GM18867 (cell line): ENCODE measurements at regions not wholly inside any gene's neighbourhood (a gene's known extent, or its start where the extent isn't known, plus 50 kb on each side); places are given as distances from the start of the nearest gene placed in this dataset.
"Not testable (repeated sequence)": the region's sequence is repeated elsewhere in the genome, so short reads cannot be mapped to it uniquely, and the experiment has no call there.

Source experiments
- ATAC-seq: cut with Tn5 transposase; IDR thresholded peaks from one replicate; pipeline ENCODE4 v1.9.1; 2021; ENCODE audit warnings: mild to moderate bottlenecking, moderate library complexity; ENCODE audit not compliant: unreplicated experiment

DNA sequence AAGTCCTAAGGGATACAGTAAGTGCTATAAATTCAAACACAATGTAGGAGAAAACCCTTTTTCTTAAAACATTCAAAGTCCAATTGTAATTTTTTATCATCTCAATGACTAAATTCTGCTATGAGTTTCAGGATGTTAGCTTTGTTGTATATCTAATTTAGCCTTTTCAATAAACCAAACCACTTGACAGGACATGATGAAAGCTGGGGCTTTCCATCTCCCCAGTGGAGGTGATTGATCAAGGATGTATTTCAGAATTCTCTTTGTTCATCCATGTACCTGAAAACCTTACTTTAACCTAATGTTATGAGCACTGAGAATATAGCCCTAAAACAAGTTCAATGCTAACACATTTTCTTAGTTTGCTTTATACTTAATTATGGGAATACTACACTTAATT, 639.0 kb upstream of the ITGA1 start:
- no peak for ATAC-seq

DNA sequence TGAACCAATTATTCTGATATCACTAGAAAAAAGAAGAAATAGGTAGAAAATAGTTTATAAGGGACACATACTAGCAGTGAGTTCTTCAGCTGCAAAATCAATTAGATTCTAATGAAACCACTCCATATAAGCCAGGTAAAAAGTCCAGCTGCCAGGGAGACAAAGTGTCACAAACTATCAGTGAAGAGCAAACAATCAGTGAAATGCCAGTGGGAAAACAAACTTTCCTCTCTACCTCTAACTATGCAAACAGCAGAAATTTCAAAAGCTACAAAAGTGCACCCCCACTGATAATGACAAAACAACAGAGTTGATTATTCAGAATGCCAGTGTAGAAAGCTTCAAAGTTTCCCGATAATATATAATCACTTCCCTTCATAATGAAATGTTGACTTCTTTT, 637.2 kb upstream of the ITGA1 start:
- ATAC-seq = no peak

DNA sequence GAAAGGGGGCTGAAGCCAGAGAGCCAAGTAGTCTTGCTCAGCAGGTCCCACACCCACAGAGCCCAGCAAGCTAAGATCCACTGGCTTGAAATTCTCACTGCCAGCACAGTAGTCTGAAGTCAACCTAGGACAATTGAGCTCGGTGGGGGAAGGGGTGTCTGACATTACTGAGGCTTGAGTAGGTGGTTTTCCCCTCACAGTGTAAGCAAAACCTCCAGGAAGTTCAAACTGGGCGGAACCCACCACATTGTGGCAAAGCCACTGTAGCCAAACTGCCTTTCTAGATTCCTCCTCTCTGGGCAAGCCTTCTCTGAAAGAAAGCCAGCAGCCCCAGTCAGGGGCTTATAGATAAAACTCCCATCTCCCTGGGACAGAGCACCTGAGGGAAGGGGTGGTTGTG, 630.9 kb upstream of the ITGA1 start:
- not testable (repeated sequence) for ATAC-seq

DNA sequence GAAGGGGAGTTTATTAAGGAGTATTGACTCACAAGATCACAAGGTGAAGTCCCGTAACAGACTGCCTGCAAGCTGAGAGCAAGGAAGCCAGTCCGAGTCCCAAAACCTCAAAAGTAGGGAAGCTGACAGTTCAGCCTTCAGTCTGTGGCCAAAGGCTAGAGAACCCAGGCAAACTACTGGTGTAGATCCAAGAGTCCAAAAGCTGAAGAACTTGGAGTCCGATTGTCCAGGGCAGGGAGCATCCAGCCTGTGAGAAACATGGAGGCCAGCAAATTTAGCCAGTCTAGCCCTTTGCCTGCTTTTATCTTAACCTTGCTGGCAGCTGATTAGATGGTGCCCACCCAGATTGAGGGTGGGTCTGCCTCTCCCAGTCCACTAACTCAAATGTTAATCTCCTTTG, 621.9 kb upstream of the ITGA1 start:
- ATAC-seq = not testable (repeated sequence)

DNA sequence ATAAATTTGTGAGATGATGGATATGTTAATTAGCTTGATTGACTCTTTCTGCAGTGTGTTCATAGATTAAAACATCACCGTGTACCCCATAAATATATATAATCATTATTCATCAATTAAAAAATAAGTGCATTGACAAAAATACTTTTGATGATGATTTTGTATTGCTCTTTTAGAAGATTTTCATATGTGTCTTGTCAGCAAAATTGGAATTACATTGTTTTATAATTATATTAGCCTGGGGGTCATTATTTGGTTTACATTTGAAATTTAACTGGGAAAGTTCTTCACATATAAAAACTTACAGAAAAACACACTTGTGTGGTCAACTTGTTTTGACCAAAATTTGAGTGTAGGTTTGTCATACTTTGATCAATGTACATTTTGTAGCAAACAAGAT, 614.6 kb upstream of the ITGA1 start:
- no peak for ATAC-seq

DNA sequence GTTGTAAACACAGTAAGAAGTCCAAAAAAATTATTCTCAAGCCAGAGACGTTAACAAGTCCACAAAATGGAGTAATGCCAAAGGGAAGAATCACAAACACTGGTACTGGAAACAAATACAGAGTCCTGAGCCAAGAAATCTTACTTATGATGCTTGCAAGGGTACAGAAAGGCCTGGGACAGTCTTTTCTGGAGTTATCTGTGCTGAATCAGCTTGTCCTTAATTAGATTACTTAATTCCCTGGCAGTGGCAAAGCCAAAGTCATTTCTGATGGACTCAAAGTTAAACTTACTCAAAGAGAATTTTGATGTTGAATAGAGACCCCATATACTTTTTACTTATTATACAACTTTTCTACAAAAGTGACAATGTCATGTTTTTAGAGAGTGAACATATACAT, 610.5 kb upstream of the ITGA1 start:
- no peak for ATAC-seq

DNA sequence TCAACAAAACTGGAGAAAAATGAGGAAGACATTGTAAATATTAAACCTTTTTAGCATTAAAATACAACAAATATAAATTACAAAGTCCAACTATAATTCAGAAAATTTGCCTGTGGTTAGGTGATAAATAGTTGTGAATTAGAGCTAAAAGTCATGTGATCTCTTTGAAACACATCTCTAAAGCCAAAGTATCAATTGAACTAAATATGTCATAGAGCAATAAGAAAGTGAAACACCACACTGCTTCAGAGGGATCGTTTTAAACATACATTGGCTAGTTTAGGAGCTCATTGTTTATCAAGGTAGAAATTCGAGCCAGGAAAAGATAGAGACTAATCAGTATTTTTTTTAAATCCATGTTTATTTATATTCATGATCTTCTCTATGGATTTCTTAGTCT, 606.3 kb upstream of the ITGA1 start:
- no peak for ATAC-seq

DNA sequence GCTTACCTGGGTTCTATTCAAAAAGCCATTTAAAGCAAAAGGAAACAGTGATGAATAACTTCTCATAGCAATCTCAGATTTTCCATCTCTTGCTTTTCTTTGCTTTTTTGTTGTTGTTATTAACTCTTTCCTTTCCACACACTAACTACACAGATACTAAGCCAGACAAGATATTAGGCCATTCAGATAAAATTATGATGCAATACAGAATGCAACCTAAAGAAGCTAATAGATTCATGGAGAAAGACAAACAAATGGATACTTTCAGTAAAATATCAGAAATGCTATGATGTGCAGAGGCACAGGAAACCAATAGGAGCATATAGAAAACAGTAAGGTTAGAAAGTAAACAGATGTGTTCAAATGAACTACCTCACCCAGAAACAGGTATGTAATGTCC, 597.0 kb upstream of the ITGA1 start:
- no peak for ATAC-seq

DNA sequence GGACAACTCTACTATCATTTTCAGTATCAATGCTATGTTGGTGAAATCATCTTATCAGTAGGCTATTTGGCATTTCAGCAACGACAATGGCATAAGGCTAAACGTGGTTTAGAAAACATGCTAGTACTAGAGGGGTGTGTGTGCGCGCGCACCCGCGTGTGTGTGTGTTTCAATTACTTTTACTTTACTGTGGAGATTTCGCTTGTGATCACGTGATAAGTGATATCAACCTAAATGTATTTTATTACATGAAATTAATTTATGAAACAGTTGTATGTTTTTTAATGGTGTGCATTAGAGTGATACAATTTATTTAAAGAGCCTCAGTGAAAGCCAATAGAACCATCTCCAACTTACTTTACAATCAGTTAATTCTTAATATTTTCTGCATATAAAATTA, 587.9 kb upstream of the ITGA1 start:
- no peak for ATAC-seq

DNA sequence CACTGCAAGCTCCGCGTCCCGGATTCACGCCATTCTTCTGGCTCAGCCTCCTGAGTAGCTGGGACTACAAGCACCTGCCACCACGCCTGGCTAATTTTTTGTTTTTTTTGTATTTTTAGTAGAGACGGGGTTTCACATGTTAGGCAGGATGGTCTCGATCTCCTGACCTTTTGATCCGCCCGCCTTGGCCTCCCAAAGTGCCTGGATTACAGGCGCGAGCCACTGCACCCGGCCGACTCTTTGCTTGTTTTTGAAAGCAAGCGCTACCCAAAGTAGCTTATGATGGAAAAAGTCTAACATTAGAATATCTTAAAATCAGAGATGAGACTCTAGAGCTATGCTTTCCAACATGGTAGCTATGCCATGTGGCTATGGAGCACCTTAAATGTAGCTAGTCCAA, 585.5 kb upstream of the ITGA1 start:
- ATAC-seq = no peak

DNA sequence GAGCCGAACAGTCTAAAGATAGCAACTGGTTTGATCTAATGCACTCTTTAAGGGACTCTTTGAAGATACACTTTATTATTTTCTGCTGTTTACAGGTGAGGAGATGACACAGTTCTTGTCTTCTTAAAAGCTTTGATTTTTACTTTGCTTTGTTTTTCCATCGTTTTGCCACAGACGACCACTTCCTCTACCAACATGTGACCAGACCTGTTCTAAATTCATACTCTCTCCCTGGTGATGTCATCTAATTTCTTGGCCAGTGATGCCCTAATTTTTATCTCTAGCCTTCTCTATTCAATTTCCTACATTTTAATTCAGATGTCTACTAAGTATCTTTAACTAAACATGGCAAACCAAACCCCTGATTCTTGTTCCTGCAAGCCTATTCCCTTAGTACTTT, 583.4 kb upstream of the ITGA1 start:
- no peak for ATAC-seq
